LHCN-M2 (cell line): ENCODE measurements at regions not wholly inside any gene's neighbourhood (a gene's known extent, or its start where the extent isn't known, plus 50 kb on each side); places are given as distances from the start of the nearest gene placed in this dataset.

Experiments
- DNase-seq: peaks from one replicate; pipeline ENCODE4 v3.0.0-alpha.2; 2012; ENCODE audit warnings: low read depth

DNA sequence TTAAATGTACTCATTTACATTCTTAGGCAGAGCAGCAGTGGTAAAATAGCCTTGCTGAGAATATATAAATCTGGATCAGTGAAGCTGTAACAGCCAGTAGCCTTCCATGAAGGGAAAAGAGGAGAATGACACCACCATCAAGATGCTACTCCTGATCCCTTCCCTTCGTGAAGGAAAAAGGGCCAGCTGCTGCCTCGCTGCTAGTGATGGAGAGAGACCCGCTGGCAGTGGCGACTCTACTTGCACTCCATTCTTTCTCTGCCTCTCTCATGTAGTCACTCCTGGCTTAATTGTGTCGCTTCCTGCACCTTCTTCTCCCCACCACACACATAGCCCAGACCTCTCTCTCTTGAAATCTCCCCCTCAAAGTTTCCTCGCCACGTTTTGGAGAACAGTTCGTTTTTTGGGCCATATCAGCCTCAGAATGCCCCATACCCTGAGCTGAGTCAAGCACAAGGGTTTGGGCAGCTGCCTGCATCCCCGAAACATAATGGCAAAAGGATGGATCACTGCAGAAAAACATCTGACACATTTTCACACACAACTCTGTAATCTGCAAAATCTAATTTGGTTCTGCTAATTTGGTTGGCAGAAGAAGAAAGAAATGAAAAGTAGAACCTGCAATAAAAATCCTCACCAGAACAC is 460.3 kb upstream of the IL12A start:
- DNase-seq: no peak

GRCh38 chr3:159532577-159532976 is 456.1 kb upstream of the IL12A start:
- DNase-seq: peak; percentile 14

- DNase-seq: no peak
These were observed 454.1 kb upstream of the IL12A start for GRCh38 chr3:159534496-159534895.

GRCh38 chr3:159536876-159537275 is 451.8 kb upstream of the IL12A start:
- no peak for DNase-seq

GRCh38 chr3:159538507-159538906 is 450.1 kb upstream of the IL12A start:
- DNase-seq: no peak

DNA sequence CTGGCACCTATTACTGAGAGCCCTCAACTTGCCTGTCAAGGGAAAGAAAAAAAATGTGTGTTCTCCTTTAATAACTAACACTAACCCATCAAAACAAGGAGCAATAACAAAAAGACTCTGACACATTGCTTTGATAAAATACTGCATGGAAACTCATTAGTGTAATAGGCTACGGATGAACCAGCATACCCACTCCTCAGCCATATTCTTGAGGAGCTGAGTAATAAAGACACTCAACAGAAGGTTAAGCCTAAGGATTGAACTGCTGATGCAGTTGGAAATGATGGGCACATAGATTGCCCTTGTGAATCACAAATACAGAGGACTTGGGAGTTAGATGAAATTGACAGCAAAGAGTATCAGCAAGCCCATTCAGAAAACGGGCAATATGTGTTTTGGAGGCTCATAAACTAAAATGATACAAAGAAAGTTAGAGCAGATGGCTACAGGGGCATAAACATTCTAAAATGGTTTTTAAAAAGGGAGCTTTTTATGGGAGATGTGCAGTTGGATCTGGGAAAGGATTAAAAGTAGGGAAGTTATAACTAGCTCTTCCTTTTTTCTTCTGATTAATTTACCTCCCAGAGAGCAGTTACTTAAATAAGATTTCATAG is 447.6 kb upstream of the IL12A start:
- DNase-seq: no peak

GRCh38 chr3:159548675-159549335 is 439.8 kb upstream of the IL12A start:
- peak; percentile 41 for DNase-seq

DNA sequence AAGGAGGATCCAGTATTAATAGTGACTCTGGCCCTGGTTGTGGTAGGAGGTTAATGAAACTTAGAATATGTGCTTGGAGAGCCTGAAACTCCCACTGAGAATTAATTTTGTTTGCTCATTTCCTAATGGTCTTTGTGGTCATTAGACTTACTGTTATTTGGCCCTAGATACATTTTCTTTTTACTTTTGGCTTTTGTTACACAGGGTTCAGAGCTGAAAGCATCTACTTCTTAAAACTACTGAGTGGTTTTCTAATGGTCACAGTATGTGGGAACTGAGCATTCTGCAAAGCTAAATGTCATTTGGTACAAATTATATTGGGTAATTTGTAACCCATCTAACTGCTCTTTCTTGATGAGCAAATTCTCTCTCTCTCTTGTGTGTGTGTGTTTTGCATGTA is 433.4 kb upstream of the IL12A start:
- no peak for DNase-seq

GRCh38 chr3:159559771-159560170 is 428.9 kb upstream of the IL12A start:
- DNase-seq: no peak

DNA sequence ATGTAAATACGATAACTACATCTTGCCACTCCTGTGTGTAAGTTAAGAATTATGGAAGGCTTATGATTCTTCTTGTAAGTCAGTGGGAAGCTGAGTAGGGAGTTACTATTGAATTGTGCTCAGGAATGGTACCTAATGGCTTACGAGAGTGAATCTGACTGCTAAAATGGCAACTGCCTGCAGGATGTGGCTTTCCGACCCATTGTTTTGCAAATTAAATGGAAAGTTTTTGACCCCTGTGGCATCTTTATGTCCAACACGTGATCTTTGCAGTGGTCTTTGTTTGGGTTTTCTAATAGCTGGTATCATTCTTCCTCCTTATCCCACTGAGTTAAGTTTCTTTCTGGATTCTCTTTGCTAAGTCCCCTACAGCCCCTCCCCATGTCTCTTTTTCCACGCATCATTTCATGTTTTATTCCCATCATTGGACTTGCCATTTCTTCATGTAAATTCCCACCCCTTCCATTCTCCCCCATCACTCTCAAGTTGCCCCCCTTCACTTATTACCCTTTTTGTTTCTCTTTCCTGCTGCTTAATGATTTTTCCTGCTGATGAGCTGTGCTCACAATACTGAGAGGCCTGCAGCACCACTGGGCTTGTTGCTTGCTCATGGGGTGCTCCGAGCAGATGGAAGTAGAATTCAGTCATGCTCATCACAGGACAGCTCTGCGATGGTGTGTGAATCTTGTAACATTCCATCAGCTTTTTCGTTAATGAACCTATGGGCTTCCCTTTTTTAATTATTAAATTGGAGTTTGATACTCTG is 428.2 kb upstream of the IL12A start:
- DNase-seq: no peak

DNA sequence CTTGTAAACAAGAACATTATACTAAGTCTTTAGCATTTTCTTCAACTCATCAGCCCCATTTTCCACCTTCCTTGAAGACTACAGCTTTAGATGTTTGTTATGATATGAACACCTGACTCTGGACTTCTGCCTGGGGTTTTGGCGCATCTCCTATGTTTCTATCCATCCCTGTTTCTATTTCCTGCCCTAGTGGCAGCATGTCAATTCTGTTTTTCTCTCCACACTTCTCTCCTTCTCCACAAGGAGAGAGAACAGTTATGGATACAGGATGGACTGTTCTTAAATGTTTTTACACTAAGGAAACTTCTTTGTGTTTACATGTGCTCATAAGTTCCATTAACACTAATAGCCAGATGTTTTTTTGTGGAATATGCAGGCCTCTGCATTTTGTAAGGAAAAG is 423.3 kb upstream of the IL12A start:
- DNase-seq: no peak

DNA sequence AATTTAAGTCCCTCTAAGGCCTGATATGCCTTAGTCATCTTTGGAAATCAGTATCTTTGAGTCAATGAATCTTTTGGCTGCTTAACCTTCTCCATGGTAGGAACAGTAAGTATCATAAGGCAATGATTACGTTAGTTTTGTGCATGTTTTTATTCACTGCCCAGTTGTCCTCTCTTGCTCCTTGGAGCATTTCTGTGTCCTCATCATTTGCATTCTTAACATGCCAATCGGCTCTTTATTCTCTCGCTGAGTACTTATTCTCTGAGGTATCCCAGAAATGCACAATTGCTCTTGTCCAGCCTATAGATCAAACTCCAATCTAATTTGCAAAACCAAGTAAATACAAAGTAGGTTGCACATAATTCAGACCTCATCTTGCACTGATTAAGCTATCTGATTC is 405.0 kb upstream of the IL12A start:
- DNase-seq: no peak

- DNase-seq: no peak
These were observed 404.2 kb upstream of the IL12A start for GRCh38 chr3:159584421-159584820.

GRCh38 chr3:159586571-159587202 is 401.9 kb upstream of the IL12A start:
- peak; percentile 54 for DNase-seq

- no peak for DNase-seq
These were observed 394.6 kb upstream of the IL12A start for GRCh38 chr3:159593927-159594605.

DNA sequence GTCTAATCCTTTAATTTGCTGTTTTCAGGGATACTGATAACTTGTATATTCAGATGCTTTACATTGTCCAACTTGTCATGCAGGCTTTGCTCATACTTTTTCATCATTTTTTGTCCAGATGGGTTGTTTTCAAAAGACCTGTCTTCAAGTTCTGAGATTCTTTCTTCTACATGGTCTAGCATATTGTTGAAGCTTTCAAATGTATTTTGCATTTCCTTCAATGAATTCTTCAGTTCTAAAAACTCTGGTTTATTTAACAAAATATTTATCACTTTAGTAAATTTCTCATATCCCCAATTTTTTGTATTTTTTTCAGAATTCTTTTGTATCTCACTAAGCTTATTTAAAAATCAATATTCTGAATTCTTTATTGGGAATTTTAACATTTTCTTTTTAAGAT is 388.3 kb upstream of the IL12A start:
- no peak for DNase-seq

DNA sequence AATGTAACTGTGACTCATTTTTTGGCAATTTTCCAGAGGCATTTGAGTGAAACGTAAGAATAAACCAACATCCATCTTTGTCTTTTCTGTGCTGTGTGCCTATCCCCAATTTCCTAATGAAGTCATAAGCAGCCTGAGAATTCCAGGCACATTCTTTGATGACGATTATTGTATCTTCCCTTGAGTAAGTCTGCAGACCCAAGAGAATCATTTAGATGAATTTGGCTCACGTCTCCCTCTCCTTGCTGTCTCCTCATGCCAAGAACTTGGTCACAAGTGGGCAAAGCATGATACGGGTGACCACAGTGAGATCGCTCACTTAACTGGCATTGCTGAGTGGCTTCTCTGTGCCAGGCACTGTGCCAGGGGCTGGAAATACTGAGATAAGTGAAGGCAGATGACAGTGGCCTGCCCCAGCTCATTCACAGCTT is 384.5 kb upstream of the IL12A start:
- peak; percentile 35 for DNase-seq

DNA sequence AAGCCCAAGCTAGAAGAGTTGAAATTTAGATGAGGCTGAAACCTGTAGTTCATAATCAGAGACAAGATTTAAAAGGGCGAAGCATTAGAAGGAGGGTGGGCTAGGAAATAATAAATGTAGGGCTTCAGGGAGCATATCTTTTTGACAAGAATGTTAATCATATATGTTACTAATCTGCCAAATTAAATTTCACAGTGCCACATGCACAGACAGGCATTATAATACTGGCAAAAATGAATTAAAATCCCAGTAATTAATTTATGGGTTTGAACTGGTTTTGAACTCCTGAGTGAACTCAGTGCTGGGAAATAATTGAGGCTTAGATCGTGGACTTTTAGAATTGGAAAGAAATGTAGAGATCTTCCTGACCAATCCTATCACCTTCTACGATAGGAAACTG is 383.5 kb upstream of the IL12A start:
- no peak for DNase-seq

DNA sequence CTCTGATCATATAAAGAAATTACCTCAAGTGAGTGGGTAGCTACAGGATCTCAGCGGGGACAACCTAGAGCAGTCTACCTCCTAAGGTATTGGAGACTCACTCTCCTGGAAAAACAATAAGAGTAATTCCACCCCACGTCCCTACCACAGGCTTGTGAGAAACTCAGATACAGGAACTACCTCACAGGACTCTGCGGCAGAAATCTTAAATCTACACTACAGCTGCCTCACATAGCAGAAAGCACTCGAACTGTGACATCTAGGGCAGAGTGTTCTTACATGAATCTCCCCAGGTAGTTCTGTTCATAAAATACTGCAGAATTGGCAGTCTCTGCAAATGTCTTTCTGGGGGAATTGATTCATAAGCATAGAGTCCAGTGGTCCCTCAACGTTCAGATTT is 382.9 kb upstream of the IL12A start:
- no peak for DNase-seq

- DNase-seq: no peak
These were observed 380.8 kb upstream of the IL12A start for GRCh38 chr3:159607856-159608255.

DNA sequence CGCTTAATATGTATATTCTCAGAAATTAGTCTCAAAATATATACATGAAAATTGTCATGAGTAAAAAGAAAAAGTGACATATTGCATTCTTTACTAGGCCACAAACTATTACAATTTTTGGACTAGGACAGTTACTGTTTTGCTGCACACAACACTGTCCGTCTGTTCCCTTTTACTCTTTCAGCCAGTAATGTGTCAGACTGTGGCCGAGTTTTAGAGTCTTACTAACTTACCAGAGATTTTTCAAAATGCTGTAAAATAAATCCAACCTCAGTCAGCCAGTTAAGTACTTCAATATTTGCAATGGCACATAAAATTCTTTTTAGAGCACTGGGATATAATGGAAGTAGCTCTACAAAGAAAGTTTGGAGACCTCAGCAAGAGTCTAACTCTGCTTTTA is 380.3 kb upstream of the IL12A start:
- DNase-seq: no peak
